GM21526 (cell line): ENCODE measurements at regions not wholly inside any gene's neighbourhood (a gene's known extent, or its start where the extent isn't known, plus 50 kb on each side); places are given as distances from the start of the nearest gene placed in this dataset.
"Not testable (repeated sequence)": the region's sequence is repeated elsewhere in the genome, so short reads cannot be mapped to it uniquely, and the experiment has no call there.

Experiments
- ATAC-seq: cut with Tn5 transposase; IDR thresholded peaks from one replicate; pipeline ENCODE4 v1.9.1; 2021; ENCODE audit warnings: moderate library complexity; ENCODE audit not compliant: unreplicated experiment, low FRiP score

- no peak for ATAC-seq
These were observed 200.5 kb downstream of the HINT1 start for GRCh38 chr5:130964231-130965202.

- ATAC-seq = no peak
These were observed 201.3 kb downstream of the HINT1 start for GRCh38 chr5:130963798-130964197.

- no peak for ATAC-seq
These were observed 207.9 kb downstream of the HINT1 start for GRCh38 chr5:130957151-130957550.

GRCh38 chr5:130955041-130955440 lies 210.0 kb downstream of the HINT1 start:
- ATAC-seq = no peak

GRCh38 chr5:130954336-130954735 lies 210.7 kb downstream of the HINT1 start:
- ATAC-seq = no peak

- no peak for ATAC-seq
These were observed 226.0 kb downstream of the HINT1 start for GRCh38 chr5:130939059-130939458.

GRCh38 chr5:130937046-130937445 lies 228.0 kb downstream of the HINT1 start:
- ATAC-seq = no peak

GRCh38 chr5:130923543-130924124 lies 241.4 kb downstream of the HINT1 start:
- no peak for ATAC-seq

GRCh38 chr5:130912088-130912487 lies 253.0 kb downstream of the HINT1 start:
- ATAC-seq = no peak

- no peak for ATAC-seq
These were observed 256.9 kb downstream of the HINT1 start for GRCh38 chr5:130908186-130908585.

GRCh38 chr5:130897537-130898195 lies 267.4 kb downstream of the HINT1 start:
- not testable (repeated sequence) for ATAC-seq

GRCh38 chr5:130897181-130897536 lies 267.9 kb downstream of the HINT1 start:
- not testable (repeated sequence) for ATAC-seq

GRCh38 chr5:130896636-130897035 lies 268.4 kb downstream of the HINT1 start:
- no peak for ATAC-seq

GRCh38 chr5:130893006-130893405 lies 272.1 kb downstream of the HINT1 start:
- no peak for ATAC-seq

- no peak for ATAC-seq
These were observed 274.4 kb downstream of the HINT1 start for GRCh38 chr5:130890610-130891009.

GRCh38 chr5:130885691-130886090 lies 279.4 kb downstream of the HINT1 start:
- no peak for ATAC-seq

GRCh38 chr5:130885027-130885426 lies 280.0 kb downstream of the HINT1 start:
- no peak for ATAC-seq

- ATAC-seq = no peak
These were observed 281.0 kb downstream of the HINT1 start for GRCh38 chr5:130884023-130884422.

- no peak for ATAC-seq
These were observed 289.4 kb downstream of the HINT1 start for GRCh38 chr5:130875656-130876055.

- no peak for ATAC-seq
These were observed 290.1 kb downstream of the HINT1 start for GRCh38 chr5:130874861-130875417.
